K562 (cell line): ENCODE measurements at regions not wholly inside any gene's neighbourhood (a gene's known extent, or its start where the extent isn't known, plus 50 kb on each side); places are given as distances from the start of the nearest gene placed in this dataset.

ENCODE experiments used
- ATAC-seq: fragments of 200-7000 bp; cut with Tn5 transposase; 3 replicates; pipeline ENCODE4 v1.9.1; 2020; ENCODE audit warnings: moderate library complexity
- BruUV-seq: library from RNA; stranded (reverse); fragments of 400-500 nt; replicated peaks from 2 replicates; lab custom pipeline; 2021; lab: Mats Ljungman, UMichigan
- CTCF ChIA-PET: fragments of 300-600 bp; formaldehyde crosslinking; extraction: SDS; loops from one replicate; lab custom pipeline; 2021; ENCODE audit warnings: low intra/inter-chr PET ratio; lab: Yijun Ruan, JAX
- POLR2A ChIA-PET: fragments of 300-600, 350-650 bp; sonication (Branson Sonifier 250); formaldehyde crosslinking; extraction: SDS; loops from one replicate; lab custom pipeline; 2021; ENCODE audit warnings: antibody characterized with exemption, inconsistent platforms; lab: Yijun Ruan, JAX
- DNase-seq, 4 experiments: peaks; one replicate each; pipeline versions ENCODE4 v3.0.0 to v3.0.0-alpha.2; 2011 to 2018; ENCODE audit warnings: low spot score in 3 of 4, mixed read lengths in 3 of 4; ENCODE audit errors: extremely low read depth in 1 of 4
- FAIRE-seq: peaks from 2 replicates; lab custom pipeline; 2011; peaks lifted over from hg19 to GRCh38; lab: Jason Lieb, UNC
- H2AFZ ChIP-seq: 2 replicates; pipeline ENCODE4 v1.6.0; 2011; ENCODE audit warnings: low read depth, low read length, control low read depth, inconsistent platforms
- H3K27ac ChIP-seq: fragments of 200-600 bp; 3 replicates; pipeline ENCODE4 v1.8.0; 2011; ENCODE audit warnings: low read depth, mild to moderate bottlenecking, control low read depth, inconsistent platforms, low read length, moderate library complexity, mixed read lengths; ENCODE audit errors: extremely low read depth
- H3K27me3 ChIP-seq, 2 experiments: fragments of 300-600 bp in 1 of 2; 2 replicates in 1 of 2; 3 replicates in 1 of 2; pipeline versions ENCODE4 v1.6.0 to v1.8.0; 2011; ENCODE audit warnings: inconsistent platforms in 2 of 2, low read length in 2 of 2, mild to moderate bottlenecking in 1 of 2, mixed read lengths in 1 of 2, moderate library complexity in 1 of 2; ENCODE audit not compliant: control insufficient read depth in 2 of 2, insufficient read depth in 2 of 2
- H3K36me3 ChIP-seq: fragments of 300-600 bp; 3 replicates; pipeline ENCODE4 v1.8.0; 2011; ENCODE audit warnings: mild to moderate bottlenecking, low read length, inconsistent platforms; ENCODE audit not compliant: control insufficient read depth, insufficient read depth
- H3K4me1 ChIP-seq, 2 experiments: fragments of 200-600 bp in 1 of 2; replicated peaks in 1 of 2; 2 replicates in 1 of 2; 3 replicates in 1 of 2; pipeline versions ENCODE4 v1.5.1 to v1.8.0; 2011; ENCODE audit warnings: inconsistent platforms in 2 of 2, low read length in 2 of 2, mild to moderate bottlenecking in 1 of 2, mixed read lengths in 1 of 2, moderate library complexity in 1 of 2; ENCODE audit not compliant: control insufficient read depth in 2 of 2, insufficient read depth in 2 of 2
- H3K4me2 ChIP-seq: 2 replicates; pipeline ENCODE4 v1.6.1; 2011; ENCODE audit warnings: low read length, control low read depth, inconsistent platforms, mixed read lengths; ENCODE audit not compliant: insufficient read depth
- H3K4me3 ChIP-seq: fragments of 200-600 bp; sonication (generic), shearing (Covaris generic); 2 replicates; pipeline ENCODE4 v1.5.1; 2016; ENCODE audit warnings: control low read depth, inconsistent platforms
- H3K79me2 ChIP-seq: fragments of 200-600 bp; 3 replicates; pipeline ENCODE4 v1.8.0; 2011; ENCODE audit warnings: low read length, inconsistent platforms; ENCODE audit not compliant: control insufficient read depth, insufficient read depth
- H3K9ac ChIP-seq, 2 experiments: 2 replicates each; pipeline versions ENCODE4 v1.6.0 to v1.6.1; 2011; ENCODE audit warnings: low read depth in 2 of 2, low read length in 2 of 2, control low read depth in 1 of 2, inconsistent platforms in 1 of 2, mild to moderate bottlenecking in 1 of 2, mixed read lengths in 1 of 2; ENCODE audit not compliant: insufficient read depth in 1 of 2
- H3K9me1 ChIP-seq: one replicate; pipeline ENCODE4 v1.6.0; 2011; ENCODE audit warnings: inconsistent platforms, mild to moderate bottlenecking, low read length, moderate library complexity; ENCODE audit not compliant: control insufficient read depth, insufficient read depth
- H3K9me3 ChIP-seq: replicated peaks from 2 replicates; pipeline ENCODE4 v1.5.1; 2011; ENCODE audit warnings: low read depth, low read length, inconsistent platforms; ENCODE audit not compliant: control insufficient read depth, insufficient read depth
- H4K20me1 ChIP-seq: replicated peaks from 2 replicates; pipeline ENCODE4 v1.6.1; 2011; ENCODE audit warnings: low read length, inconsistent platforms, mixed read lengths; ENCODE audit not compliant: control insufficient read depth, insufficient read depth
- CBFA2T3 ChIP-seq: fragments of 450-650 bp; IDR thresholded peaks from 2 replicates; pipeline ENCODE4 v1.6.1; 2017
- CUX1 ChIP-seq: fragments of 200-800 bp; sonication (Bioruptor generic); IDR thresholded peaks from 2 replicates; pipeline ENCODE4 v1.6.1; 2016; ENCODE audit warnings: missing genetic modification characterization, missing compliant biosample characterization
- ZNF3 ChIP-seq: fragments of 250-450 bp; sonication (Bioruptor Pico); IDR thresholded peaks from 2 replicates; pipeline ENCODE4 v1.5.0; 2021; ENCODE audit warnings: mild to moderate bottlenecking, moderate library complexity
- ZNF778 ChIP-seq: fragments of 450-650 bp; formaldehyde crosslinking; IDR thresholded peaks from 2 replicates; pipeline ENCODE4 v1.4.0; 2020; ENCODE audit warnings: mild to moderate bottlenecking, moderate library complexity
- WGBS: fragments of 100-300 bp; shearing (Covaris generic); methylation state at CpG from one replicate; pipeline ENCODE4 v1.1.6; 2016; ENCODE audit warnings: low coverage, mixed read lengths; ENCODE audit not compliant: insufficient coverage; ENCODE audit errors: missing lambda C conversion rate; 5-methylcytosine and 5-hydroxymethylcytosine counted together
- in situ Hi-C: fragments of 300-500 bp; cut with MboI; formaldehyde crosslinking; loops from 4 replicates; pipeline ENCODE4 v1.15.0; 2018; ENCODE audit warnings: inconsistent platforms, mixed read lengths
- intact Hi-C: fragments of 100-400 bp; cut with micrococcal nuclease; formaldehyde crosslinking; loops from 2 replicates; pipeline ENCODE4 v1.14.2; 2022

- Histone ChIP-seq H3K9me3 (no peaks in the 10 kb centered on the region), H3K36me3 (no peaks in the 10 kb centered on the region)
- FAIRE-seq = no peak
- BruUV-seq = no TSS peak
- intact Hi-C loops = loop anchor here (10.0 kb wide), 1 partner anchor 287 kb away; no protein-coding TSS in a partner anchor
- no peak for TF ChIP-seq CUX1 (CRISPR knock-in tag)
- no peak for TF ChIP-seq CBFA2T3
- no peak for TF ChIP-seq ZNF778 (CRISPR knock-in tag)
- TF ChIP-seq ZNF3 (CRISPR knock-in tag) = no peak
- TF ChIP-seq, all 486 proteins: peak for 0
- ChIA-PET POLR2A (interaction anchor here (0.5 to 0.6 kb wide), 2 partner anchors 20 to 44 kb away, joined by 3 to 4 read pairs; no protein-coding TSS in a partner anchor), CTCF (no interaction called here)
- under 1% methylated on average over 14 of the region's 14 CpGs for WGBS
- Histone ChIP-seq H4K20me1 (peaks cover 20% of the 10 kb centered on the region), H3K79me2 (no peaks in the 10 kb centered on the region), H3K27me3 (peaks cover 92 to 100% of the 10 kb centered on the region in 2 experiments), H3K9ac (no peak overlapping the region), H3K4me2 (no peak overlapping the region), H3K4me3 (no peak overlapping the region), H2AFZ (no peak overlapping the region), H3K4me1 (peaks cover 0 to 11% of the 10 kb centered on the region in 2 experiments; a peak in 1 of 5 replicates), H3K27ac (no peak overlapping the region), H3K9me1 (no peaks in the 10 kb centered on the region)
- no peak for DNase-seq
- no peak for ATAC-seq
- in situ Hi-C loops = no loop called here
Measured at GRCh38 chr6:170227521-170227983, 63.3 kb downstream of the DLL1 start.
